Neural cell (in vitro differentiated cells): ENCODE measurements at regions not wholly inside any gene's neighbourhood (a gene's known extent, or its start where the extent isn't known, plus 50 kb on each side); places are given as distances from the start of the nearest gene placed in this dataset.

Source experiments
- EP300 ChIP-seq: fragments of 450-650 bp; conservative IDR thresholded peaks from 2 replicates; pipeline ENCODE4 v1.6.1; 2014; ENCODE audit warnings: antibody characterized with exemption, mild to moderate bottlenecking, moderate library complexity; ENCODE audit not compliant: poor library complexity, severe bottlenecking
- EZH2 ChIP-seq: fragments of 200-600, 300-800 bp; shearing (Covaris generic), sonication (generic); IDR thresholded peaks from 2 replicates; pipeline ENCODE4 v1.6.1; 2014; ENCODE audit warnings: antibody characterized with exemption, low read length, borderline replicate concordance, mild to moderate bottlenecking; ENCODE audit not compliant: insufficient read depth, poor library complexity, severe bottlenecking
- MXI1 ChIP-seq: fragments of 450-650 bp; conservative IDR thresholded peaks from 2 replicates; pipeline ENCODE4 v1.6.1; 2014; ENCODE audit warnings: antibody characterized with exemption, mild to moderate bottlenecking; ENCODE audit not compliant: poor library complexity, severe bottlenecking
- POLR2AphosphoS5 ChIP-seq: IDR thresholded peaks from 2 replicates; pipeline ENCODE4 v1.6.1; 2012
- RAD21 ChIP-seq: fragments of 450-650 bp; conservative IDR thresholded peaks from 2 replicates; pipeline ENCODE4 v1.6.1; 2014; ENCODE audit warnings: antibody characterized with exemption, mild to moderate bottlenecking, moderate library complexity
- TAF1 ChIP-seq: IDR thresholded peaks from 2 replicates; pipeline ENCODE4 v1.6.1; 2012; ENCODE audit warnings: low read depth
- TF ChIP-seq, protein P1 (sequence below): fragments of 450-650 bp; IDR thresholded peaks from 2 replicates; pipeline ENCODE4 v1.5.1; 2014; ENCODE audit warnings: antibody characterized with exemption, mild to moderate bottlenecking, moderate library complexity; ENCODE audit not compliant: poor library complexity, severe bottlenecking

DNA sequence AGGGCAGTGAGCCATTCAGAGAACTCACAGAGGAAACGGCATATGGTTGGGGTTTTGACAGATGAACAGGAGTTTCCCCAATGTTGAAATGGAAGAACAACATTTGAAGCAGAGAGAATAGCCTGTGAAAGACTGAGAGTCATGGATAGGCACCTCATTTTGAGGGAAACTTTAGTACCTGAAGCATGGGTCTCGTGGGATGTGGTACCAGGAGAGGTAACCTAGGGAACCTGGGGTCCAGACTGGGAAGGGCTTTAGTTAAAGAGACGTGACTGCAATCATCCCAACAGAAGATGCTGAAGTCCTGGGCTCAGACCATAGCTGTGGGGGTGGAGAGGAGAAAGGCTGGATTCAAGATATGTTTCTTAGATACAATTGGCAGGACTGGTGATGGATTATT lies 137.8 kb upstream of the CCL2 start:
- TF ChIP-seq, protein P1, sequence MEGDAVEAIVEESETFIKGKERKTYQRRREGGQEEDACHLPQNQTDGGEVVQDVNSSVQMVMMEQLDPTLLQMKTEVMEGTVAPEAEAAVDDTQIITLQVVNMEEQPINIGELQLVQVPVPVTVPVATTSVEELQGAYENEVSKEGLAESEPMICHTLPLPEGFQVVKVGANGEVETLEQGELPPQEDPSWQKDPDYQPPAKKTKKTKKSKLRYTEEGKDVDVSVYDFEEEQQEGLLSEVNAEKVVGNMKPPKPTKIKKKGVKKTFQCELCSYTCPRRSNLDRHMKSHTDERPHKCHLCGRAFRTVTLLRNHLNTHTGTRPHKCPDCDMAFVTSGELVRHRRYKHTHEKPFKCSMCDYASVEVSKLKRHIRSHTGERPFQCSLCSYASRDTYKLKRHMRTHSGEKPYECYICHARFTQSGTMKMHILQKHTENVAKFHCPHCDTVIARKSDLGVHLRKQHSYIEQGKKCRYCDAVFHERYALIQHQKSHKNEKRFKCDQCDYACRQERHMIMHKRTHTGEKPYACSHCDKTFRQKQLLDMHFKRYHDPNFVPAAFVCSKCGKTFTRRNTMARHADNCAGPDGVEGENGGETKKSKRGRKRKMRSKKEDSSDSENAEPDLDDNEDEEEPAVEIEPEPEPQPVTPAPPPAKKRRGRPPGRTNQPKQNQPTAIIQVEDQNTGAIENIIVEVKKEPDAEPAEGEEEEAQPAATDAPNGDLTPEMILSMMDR, result no peak
- TF ChIP-seq EP300 (no peak), TAF1 (no peak), MXI1 (no peak), EZH2 (no peak), POLR2AphosphoS5 (no peak), RAD21 (no peak)
